ENCODE measurements at regions not wholly inside any gene's neighbourhood (a gene's known extent, or its start where the extent isn't known, plus 50 kb on each side); places are given as distances from the start of the nearest gene placed in this dataset.

DNA sequence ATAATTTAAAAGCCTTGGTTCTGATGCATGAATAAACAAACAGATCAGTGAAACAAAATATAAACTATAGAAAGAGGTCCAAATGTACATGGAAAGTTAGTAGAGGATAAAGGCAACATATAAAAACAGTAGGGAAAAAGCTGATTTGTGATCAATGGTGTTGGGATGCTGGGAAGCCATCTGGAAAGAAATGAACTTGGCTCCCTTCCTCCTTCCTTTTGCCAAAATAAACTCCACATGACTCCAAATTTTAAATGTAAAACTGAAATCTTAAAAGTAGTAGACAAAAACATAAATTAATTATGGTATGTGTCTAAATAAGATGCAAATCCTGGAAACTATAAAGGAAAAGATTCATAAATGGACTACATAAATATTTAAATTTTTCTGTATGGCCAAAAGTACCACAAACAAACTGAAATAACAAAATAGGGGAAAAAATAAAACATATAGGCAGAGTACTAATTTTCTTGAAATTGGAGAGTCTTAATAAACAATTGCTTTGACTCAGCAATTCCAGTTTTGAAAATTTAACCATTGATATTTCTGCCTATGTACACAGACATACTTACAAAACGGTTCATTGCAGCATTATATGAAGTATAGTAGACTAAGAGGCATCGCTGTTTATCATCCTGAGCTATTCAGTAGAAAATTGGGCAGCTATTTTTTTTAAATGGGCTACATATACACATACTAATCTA, 77.0 kb upstream of the TRIM24 start:
- intact Hi-C loops (cut with DNase I): no loop called here
- no peak for TF ChIP-seq POLR2A (IDR thresholded peaks at IDR 0.05)
- TF ChIP-seq, protein P1, sequence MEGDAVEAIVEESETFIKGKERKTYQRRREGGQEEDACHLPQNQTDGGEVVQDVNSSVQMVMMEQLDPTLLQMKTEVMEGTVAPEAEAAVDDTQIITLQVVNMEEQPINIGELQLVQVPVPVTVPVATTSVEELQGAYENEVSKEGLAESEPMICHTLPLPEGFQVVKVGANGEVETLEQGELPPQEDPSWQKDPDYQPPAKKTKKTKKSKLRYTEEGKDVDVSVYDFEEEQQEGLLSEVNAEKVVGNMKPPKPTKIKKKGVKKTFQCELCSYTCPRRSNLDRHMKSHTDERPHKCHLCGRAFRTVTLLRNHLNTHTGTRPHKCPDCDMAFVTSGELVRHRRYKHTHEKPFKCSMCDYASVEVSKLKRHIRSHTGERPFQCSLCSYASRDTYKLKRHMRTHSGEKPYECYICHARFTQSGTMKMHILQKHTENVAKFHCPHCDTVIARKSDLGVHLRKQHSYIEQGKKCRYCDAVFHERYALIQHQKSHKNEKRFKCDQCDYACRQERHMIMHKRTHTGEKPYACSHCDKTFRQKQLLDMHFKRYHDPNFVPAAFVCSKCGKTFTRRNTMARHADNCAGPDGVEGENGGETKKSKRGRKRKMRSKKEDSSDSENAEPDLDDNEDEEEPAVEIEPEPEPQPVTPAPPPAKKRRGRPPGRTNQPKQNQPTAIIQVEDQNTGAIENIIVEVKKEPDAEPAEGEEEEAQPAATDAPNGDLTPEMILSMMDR (IDR thresholded peaks at IDR 0.05): no peak
- H3K9me3 ChIP-seq: no peaks in the 10 kb centered on the region
- no peak overlapping the region for H3K4me3 ChIP-seq (replicated peaks in 1 of 3)
- no peaks in the 10 kb centered on the region for H3K36me3 ChIP-seq
- DNase-seq: no peak
- H3K4me1 ChIP-seq: no peaks in the 10 kb centered on the region
- 80 to 87% methylated on average over 2 of the region's 2 CpGs for WGBS, 2 donors
- no peaks in the 10 kb centered on the region for H3K27me3 ChIP-seq
- no peak overlapping the region for H3K27ac ChIP-seq

DNA sequence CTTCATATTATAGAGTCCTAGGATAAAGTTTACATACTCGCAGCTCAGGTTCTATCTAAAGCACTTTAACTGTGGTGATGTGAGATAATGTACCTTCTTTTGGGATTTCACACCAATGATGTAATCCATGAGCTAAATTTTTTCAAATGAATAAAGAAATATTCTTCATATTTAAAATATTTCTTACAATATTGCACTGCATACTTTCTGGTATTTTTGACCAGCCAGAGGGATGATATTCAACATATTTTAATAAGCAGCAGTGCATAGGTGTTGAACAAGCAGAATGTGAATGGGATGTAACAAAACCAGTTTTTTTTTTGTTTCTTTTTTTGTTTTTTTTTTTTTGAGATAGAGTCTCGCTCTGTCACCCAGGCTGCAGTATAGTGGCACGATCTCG, 73.2 kb upstream of the TRIM24 start:
- Histone ChIP-seq H3K36me3 (no peaks in the 10 kb centered on the region), H3K27me3 (no peaks in the 10 kb centered on the region), H3K27ac (no peak overlapping the region), H3K9me3 (no peaks in the 10 kb centered on the region), H3K4me1 (no peaks in the 10 kb centered on the region), H3K4me3 (replicated peaks in 1 of 3) (no peak overlapping the region)
- intact Hi-C loops (cut with DNase I): no loop called here
- WGBS, 2 donors: 88 to 90% methylated on average over 4 of the region's 4 CpGs
- TF ChIP-seq, protein P1 (IDR thresholded peaks at IDR 0.05): no peak
- TF ChIP-seq POLR2A (IDR thresholded peaks at IDR 0.05): no peak
- DNase-seq: no peak

GRCh38 chr7:138387755-138388475, 72.1 kb upstream of the TRIM24 start:
- 94 to 96% methylated on average over 6 of the region's 6 CpGs for WGBS, 2 donors
- TF ChIP-seq, protein P1 (IDR thresholded peaks at IDR 0.05): no peak
- no peak for TF ChIP-seq POLR2A (IDR thresholded peaks at IDR 0.05)
- no peaks in the 10 kb centered on the region for H3K27me3 ChIP-seq
- no peaks in the 10 kb centered on the region for H3K9me3 ChIP-seq
- no peak for DNase-seq
- no peak overlapping the region for H3K27ac ChIP-seq
- intact Hi-C loops (cut with DNase I): no loop called here
- H3K36me3 ChIP-seq: no peaks in the 10 kb centered on the region
- H3K4me3 ChIP-seq (replicated peaks in 1 of 3): no peak overlapping the region
- H3K4me1 ChIP-seq: no peaks in the 10 kb centered on the region

DNA sequence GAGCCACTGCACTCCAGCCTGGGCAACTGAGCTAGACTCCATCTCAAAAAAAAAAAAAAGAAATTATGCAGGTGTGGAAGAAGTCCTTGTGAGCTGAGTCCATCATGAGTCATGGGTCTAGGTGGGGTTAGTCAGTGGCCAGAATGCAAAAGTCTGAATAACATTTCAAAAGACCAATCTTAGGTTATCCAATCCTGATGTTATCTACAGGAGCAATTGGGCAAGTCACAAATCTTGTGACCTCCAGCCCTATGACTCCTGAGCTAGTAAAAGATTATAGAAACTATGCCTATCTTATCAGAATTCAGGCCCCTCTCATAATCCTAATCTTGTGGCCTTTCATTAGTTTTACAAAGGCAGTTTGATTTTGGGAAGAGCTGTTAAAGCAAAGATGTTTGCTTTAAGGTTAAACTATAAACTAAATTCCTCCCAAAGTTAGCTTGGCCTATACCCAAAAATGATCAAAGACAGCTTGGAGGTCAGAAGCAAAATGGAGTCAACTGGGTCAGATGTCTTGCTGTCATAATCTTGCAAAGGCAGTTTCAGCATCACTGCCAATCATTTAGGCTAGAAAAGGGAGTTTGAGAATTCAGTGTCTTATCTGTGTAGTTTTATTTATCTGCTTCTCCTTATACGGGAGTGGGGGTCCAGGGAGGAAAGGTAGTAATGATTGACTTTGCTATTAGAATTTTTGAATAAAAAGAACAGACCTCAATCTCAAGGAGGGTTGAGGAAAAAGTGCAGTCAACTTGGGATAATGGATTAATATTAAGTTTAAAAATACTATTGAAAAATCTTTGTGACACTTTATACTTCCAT, 71.2 kb upstream of the TRIM24 start:
- H3K4me1 ChIP-seq: no peaks in the 10 kb centered on the region
- H3K27me3 ChIP-seq: no peaks in the 10 kb centered on the region
- no peak overlapping the region for H3K4me3 ChIP-seq (replicated peaks in 1 of 3)
- H3K36me3 ChIP-seq: no peaks in the 10 kb centered on the region
- no peaks in the 10 kb centered on the region for H3K9me3 ChIP-seq
- TF ChIP-seq, protein P1 (IDR thresholded peaks at IDR 0.05): no peak
- no peak for TF ChIP-seq POLR2A (IDR thresholded peaks at IDR 0.05)
- no peak overlapping the region for H3K27ac ChIP-seq
- intact Hi-C loops (cut with DNase I): no loop called here
- no peak for DNase-seq
- 0 to 22% methylated on average over 1 of the region's 1 CpG for WGBS, 2 donors
